Activated CD8-positive, alpha-beta memory T cell treated with anti-CD3 and anti-CD28 coated beads for 4 hours (primary cell): ENCODE measurements at regions not wholly inside any gene's neighbourhood (a gene's known extent, or its start where the extent isn't known, plus 50 kb on each side); places are given as distances from the start of the nearest gene placed in this dataset.
A peak's percentile ranks its signal among the peaks of the same experiment; 100 is the strongest.

Source experiments
- DNase-seq, 2 donors: peaks; one replicate each; pipeline ENCODE4 v3.0.0-alpha.2; 2020; ENCODE audit warnings: low read depth in 2 of 2

DNA sequence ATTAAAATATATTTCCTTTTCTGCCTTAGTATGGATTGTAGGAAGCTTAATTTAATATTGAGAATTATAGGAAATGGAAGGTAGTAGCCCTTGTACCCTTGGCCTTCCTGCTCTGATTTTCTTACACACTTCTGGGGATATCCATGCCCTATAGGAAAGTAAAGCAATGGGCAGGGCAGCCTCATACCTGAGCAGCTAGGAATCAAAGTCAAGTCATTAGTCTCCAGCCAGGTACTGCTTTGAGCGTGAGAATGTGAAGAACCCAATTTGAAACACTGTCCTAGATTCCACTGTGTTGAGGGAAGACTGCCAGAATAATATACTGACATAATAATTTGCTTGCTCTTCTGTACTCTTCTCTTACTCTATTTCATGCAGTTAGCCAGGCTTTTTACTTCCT, 51.0 kb upstream of the L3MBTL3 start:
- DNase-seq, result no peak

DNA sequence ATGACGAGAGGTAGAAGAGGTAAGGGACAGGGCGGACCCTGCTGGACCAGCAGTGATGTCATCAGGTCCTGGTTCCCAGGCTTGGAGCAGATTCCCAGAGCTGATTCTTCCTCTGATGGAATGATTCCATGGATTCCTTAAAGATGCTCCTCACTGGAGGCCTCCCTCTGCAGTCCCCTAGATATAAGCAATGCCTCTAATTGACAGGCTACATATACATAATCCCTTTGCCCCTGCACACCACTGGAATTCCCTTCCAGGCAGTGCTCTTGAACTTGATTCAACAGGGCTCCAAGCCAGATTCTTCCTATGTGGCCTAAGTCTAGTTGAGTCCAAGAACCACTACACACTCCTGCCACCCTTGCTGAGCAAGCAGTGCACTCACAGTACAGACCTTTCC, 52.3 kb upstream of the L3MBTL3 start:
- no peak for DNase-seq

DNA sequence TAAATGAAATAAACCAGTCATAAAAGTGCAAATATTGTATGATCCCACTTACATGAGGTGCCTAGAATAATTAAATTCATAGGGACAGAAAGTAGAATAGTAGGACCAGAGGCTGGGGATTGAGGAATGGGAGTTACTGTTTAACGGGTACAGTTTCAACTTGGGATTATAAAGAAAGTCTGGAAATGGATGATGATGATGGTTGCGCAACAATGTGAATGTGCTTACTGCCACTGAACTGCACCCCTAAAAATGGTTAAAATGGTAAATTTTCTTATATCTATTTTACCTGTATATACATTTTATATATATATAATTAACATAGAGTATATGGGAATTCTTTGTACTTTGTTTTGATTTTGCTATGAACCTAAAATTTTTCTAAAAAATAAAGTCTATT, 53.3 kb upstream of the L3MBTL3 start:
- DNase-seq, result no peak

DNA sequence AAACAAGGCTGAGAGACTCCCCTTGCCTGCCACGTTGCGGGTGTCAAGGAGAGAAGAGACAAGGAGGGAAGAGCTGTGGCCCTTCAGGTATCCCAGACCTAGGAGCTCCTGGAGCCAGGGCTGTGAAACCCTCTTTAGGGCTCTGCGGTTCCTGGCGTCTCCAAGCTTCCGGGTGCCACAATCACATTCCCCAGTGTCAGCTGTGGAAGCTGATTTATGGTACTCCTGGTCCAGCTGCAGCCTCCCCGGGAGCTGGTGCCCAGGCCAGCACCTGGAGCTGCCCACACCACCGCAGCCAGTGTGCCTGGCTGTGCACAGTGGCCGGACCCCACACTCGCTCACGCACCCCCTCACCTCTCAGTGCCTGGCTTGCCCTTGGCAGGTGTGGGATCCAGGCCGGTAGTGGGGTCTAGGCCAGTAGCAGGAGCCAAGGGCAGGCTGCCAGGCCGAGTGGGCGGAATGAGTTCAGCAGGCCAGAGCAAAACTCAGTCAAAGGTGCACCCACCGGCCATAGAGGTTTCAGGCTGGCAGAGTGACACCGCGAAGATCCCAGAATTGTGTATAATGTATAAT, 58.9 kb upstream of the L3MBTL3 start:
- DNase-seq, result no peak

DNA sequence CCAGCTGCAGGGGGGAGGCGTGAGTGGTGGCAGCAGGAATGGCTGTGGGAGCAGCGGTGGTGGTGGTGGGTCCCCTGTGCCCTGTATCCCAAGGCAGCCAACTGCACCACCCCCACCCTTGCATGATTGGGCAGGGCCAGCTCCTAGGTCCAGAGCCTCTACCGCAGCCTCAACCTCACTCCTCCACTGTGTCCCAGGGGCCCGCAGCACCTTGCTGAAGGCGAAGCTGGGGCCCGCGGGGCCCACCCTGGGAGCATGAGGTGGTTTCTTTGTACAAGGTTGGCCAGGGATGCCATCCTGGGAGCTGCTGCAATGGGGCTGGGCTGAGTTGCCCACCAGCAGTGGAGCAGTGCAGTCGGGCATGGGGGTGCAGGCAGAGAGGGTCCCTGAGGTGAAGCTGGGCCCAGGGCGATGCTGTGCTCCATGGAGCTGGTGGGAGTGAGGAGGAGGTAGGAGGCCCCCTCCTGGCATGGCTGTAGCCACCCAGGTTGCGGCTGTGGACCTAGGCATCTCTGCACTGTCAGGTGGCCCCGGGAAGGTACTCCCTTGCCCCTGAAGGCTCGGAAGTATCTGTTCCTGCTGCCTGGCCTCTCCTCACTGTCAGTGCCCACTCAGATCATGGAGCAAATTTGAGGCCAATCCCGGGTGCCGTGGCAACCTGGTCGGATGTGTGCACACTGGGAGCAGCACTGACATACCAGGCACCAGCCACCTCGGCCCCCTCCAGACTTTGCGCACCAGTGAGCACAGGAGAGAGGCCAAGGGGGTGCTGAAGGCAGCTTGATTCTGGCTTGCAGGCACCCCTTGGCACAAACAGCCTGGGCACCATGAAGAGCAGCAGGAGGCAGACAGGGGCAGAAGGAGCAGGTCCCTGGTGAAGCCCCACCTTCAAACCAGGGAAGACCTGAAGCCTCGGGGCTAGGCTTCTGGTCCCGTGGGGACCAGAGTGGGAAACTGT, 60.2 kb upstream of the L3MBTL3 start:
- no peak for DNase-seq

DNA sequence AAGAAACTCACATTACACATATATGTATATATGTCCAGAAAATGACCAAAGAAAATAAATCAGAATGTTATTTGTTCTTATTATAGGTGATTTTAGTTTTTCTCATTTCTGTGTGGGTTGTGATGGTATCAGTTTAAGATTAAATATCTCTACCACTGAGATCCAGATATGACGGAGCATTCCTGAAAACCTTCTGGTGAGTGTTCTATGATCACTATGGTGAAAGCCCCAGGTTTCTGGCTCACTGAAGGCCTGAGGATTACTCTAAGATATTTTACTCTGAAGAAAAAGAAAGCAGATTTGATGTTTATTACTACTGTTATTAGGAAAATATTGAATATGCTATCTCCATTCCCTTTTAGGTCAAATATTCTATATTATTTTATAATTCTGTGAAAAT, 62.8 kb upstream of the L3MBTL3 start:
- DNase-seq, result no peak

DNA sequence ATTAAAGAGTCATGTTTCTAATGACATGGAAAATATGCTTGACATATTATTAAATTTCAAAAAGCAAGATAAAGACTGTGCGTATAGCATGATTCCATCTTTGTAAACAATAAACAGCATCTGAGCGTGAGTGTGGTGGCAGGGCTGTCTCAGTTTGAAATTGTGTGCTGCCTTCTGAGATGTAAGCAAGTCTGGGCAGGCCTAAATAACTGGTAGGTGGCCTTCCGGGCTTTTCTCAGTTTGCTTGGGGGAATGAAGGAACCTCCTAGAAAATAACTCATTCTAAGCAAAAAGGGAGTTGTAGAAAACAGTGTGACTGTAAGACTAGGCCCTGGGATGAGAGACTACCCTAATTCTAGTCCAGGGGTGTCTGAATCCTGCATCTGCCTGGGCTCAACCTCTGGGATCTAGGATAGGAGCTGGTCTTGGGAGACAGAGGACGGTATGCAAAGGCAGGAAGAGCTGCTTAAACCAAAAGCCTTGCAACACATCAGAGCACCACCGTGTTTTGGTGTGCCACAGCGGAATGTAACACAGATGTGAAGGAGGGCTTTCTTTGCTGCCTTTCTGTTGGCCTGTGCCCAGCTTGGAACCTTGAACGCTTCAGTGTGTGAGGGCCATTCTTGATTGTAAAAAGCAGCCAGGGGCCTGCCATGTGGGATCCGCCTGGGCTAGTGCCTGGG, 63.5 kb upstream of the L3MBTL3 start:
- no peak for DNase-seq

DNA sequence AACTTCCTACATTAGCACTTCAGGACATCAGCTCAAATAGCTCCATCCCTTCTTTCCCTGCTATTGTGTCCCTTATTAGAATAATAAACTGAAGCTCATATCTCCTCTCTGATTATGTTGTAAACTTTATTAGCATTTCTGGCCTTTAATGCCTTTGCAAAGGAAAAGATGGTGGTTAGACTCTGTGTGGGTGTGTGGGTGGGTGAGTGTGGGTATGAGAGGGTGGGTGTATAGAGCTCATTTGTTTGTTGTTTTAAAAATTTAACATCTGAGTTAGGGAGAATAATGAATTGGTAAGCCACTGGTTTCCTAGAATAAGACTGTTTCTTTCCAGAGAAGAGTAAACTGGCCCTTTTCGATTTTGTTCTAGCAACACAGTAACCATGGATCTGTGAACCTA, 70.6 kb upstream of the L3MBTL3 start:
- DNase-seq, result no peak

DNA sequence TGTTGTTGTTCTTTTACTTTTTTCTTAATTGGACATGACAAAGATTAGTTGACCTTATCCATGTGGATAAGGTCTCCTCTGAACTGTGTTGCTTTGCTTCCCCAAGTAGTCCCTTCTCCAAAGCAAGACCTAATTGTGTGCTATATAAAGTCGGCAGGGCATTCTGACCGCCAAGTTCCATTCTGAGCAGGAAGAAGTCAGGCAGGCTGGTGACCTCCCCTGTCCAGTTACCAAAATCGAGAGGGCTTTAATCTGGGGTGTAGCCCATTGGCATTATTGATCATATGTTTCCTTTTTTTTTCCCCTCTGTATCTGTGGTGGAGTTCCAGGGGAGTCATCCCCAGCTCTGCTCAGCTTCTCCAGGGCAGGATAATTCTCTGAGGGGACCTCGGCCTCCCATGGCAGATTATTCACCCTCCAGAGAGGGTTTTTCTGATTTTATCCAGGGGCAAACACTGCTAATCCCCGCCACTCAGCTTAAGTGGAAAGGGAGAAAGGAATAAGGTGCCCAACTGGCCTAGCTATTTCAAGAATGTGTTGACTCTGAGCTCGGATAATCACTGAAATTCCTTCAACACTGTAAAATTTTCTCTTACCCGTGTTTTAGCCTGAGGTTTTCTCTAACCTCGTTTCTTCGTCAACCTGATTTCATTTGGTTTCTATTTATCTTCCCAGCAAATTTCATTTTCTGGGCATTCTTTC, 71.8 kb upstream of the L3MBTL3 start:
- no peak for DNase-seq

DNA sequence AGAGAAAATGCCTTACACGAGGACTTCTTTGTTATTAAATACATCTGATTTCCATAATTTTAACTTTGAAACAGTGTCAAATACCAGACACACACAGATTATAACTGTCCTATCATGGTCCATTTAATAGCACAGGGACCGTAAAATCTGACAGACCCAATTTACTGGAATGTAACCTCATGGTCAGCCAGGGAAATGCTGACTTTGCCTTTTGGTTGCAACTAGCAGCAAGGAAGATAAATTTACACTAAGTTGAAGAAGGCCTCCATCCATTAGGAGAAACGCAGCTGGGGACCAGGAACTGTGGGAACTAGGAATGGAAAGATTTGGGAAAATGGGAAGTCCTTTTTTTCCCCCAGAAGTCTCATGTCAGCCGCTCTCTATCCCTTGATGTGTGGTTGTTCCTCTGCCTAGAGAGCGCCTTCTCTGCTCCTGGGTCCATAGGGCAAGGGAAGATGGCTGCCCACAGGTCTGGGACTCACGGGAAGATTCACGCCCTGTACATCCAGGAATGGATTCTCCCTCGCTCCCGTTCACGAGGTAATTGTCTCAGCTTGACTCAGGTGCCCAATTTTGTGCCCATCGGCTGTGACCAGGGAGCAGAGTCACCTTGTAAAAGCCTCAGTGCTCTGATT, 74.6 kb upstream of the L3MBTL3 start:
- DNase-seq, result no peak

DNA sequence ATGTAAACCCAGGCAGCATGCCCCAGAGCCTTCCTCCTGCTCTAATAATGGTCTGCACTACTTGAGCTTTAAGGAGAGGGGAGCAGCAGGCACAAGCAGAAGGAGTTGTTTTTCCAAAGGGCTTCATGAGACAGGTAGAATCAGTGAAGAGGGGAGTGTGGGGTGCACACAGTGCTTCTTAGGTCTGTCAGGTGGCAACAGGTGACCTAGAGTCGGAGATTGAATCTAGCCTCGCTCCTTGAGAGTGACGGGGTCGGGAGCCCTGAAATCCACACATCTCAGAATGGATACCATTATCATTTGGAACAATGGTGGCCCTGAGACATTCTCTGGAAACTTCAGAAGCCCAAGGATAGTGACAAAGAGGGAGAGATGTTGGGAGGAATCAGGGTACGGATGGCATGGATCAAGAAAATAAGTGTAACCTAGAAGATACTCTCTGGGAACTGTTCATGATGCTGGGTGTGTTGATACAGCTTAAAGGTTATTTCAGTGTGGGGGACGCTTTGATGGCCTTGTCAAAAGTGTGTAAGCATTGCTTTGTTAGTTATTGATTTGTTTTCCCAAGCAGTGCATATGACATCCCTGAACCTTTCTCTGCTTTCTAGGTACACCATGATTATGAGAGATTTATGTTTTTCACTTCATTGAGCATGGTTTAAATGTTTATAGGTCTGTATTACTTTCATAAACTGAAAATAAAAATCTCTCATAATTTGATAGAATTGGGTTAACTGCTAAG, 77.8 kb upstream of the L3MBTL3 start:
- no peak for DNase-seq

DNA sequence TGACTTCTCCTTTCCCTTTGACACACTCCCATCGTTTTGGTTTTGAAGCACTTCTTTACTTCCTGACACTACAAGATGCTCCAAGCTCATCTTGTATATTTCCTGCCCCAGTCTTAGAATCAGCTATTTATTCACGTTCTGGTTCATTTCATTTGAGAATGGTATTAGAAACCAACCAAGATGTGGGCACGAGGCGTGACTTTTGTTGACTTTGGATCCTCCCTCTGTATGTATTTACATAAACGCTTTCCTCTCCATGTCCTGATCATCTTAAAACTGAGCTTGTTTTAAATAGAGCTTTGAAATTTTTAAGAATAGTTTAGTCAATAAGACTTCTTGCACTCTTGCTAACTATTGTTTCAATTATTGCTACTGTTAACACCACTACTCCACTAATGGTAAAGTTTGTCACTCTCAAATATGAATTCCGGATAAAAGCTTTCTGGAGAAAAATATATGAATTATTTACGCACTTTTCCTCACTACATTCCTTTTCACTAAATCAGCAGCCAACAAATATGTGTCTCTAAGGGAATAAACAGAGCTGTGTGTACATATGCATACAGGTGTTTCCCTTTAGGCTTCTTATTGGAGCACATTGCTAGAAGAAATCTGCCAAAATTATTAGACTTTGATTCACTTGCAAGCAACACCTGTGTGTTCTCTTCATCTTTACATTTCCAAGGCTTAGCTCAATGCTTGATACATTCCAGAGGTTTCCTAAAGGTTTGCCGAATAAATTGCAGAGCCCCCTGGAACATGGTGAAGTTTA, 77.3 kb upstream of the TMEM244 start:
- DNase-seq, result no peak

DNA sequence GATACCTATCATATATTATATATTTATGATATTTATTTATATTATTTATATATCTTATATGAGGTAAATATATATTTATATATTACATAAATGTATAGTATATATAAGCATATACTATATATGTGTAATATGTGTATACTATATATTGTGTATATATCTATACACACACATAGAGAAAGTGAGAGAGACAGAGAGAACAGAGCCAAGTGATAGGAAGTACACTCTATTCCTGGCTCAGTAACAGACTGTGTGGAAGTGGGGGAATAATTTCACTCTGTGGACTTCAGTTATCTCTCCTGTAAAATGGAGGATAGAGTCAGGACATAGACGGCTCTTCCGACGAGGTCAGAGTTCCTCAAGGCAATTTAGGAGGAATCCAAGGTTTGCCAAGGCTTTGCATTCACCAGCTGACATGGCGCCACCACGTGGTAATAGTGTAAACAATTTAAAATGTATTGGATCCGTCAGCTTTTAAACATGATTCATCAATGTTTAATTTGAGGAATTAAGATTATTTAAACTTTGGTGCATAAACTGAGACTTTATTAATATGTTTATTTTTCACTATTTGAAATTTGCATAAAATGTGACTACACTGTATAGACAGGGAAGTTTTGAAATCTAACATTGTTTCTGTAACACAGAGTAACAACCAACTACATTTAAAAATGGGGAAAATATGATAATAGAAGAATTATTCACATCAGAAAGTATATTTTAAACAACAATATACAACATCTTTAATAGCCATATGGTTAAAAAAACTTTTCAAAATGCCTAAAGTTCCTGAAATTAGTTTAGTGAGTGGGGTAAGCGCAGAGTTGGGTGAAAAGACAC, 75.4 kb upstream of the TMEM244 start:
- peak in 1 of 2 donors; percentile 15 for DNase-seq

DNA sequence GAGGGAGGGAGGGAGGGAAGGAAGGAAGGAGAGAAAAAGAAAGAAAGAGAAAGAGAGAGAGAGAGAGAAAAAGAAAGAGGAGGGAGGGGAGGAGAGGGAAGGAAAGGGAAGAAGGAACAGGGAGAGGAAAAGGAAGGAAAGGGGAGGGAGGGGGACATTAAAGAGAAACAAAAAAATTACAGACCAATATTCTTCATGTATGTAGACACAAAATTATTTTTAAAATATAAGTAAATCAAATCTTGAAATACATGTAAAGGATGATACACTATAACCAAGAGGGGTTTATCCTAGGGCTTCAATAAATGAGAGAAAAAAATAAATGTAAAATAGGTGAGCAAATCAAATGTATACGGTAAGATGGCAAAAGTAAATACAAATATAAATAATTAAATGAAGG, 71.2 kb upstream of the TMEM244 start:
- DNase-seq, result no peak

DNA sequence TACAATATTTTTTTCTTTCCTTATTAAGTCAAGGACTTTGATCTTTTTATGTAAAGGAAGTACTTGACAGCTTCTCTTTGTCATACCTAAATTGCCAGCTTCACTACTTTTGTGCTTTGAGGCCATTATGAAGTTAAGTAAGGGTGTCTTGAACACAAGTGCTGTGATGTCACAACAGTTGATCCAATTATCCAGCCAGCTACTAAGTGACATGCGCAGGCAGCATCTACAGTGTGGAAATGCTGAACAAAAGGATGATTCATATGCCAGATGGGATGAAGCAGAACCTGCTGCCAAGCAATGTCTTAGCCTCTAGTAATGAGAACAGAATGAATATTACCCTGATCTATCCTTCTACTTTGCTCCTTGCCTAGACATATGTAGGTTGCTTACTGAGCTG, 68.3 kb upstream of the TMEM244 start:
- DNase-seq, result no peak

DNA sequence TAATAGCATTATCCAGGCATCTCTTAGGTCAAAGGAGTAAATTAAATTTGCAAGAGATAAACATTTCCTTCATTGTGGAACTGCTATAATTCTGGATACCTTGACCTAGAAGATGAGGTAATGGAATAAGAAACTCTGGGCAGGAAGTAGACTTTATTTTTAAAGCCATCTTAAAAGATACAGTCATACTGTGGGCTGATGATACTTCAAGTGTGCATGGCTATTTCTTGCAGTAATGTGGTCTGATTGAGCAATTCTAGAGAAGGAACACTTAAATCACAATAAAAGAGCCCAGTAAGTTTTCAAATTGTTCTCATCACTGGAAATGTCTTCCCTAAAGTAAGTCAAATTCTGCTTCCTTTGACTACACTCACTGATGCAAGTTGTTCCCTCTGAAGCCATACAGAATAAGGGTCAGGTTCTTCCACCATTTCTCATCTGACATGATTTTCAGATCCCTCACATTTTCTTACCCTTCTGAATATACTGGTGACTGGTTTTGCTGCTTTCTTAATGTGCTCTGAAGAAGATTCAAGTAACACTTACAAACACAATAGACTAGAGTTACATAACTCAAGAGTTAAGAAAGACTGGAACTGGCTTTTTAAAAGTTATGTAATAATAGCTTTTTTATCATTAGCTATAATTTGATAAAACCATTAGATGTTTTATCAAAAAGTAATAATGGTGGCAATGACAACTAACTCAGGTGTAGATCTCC, 62.6 kb upstream of the TMEM244 start:
- DNase-seq, result no peak

DNA sequence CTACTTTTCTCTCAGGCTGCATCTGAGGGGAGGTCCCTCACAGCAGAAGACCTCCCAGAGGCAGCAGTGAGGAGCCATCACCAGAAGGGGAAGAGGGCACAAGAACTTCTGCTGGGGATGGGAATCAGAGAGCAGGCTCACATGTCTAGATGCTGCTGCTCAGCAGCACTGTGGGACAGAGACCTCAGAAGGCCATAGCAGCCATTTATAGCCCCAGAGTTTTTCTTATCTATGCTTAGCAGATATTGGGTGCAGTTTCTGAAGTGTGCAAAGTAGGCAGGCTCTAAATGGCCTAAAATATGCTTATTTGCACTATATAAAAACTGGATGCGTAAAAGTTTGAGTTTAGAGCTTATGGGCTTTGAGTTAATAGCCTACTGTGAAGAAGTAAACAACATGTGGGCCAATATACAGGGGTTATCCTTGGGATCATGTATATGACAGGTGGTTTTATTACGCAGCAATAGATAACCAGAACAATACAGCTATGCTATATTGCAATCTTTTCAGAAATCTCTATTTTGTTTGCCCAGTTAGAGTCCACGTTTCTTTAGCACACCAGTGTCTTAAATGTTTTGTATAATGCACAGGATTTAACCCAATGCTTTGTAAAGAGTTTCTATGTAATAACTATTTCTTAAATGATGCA, 60.2 kb upstream of the TMEM244 start:
- no peak for DNase-seq

DNA sequence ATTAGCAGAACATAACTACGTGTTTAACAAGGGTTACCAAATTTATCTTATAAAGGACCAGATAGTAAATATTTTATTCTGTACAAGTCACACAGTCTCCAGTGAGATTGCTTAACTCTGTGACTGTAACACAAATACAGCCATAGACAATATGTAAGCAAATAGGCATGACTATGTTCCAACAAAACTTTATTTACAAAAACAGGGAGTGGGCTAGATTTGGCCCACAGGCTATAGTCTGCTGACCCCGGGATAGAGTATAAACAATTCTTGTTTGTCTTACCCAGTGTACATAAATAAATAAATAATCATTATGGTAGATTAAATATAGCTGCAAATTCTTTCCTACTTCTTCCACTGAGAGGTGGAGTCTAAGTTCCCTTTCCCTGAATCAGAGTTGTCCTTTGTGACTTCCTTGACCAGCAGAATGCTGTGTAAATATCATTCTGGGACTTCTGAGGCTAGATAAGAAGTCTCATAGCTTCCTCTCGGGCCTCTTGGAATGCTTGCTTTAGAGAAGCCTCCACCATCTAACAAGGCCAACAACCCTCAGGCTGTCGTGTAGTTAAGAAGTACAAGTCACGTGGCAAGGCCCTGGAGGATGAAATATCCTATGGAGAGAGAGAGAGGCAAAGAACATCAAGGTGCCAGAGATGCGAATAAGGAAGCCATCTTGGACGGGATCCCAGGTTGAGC, 59.1 kb upstream of the TMEM244 start:
- no peak for DNase-seq
